Spleen (tissue), 7 donors: ENCODE measurements at regions not wholly inside any gene's neighbourhood (a gene's known extent, or its start where the extent isn't known, plus 50 kb on each side); places are given as distances from the start of the nearest gene placed in this dataset.

Source experiments
- POLR2A ChIP-seq, 3 donors: fragments of 450-650 bp; IDR thresholded peaks; one replicate each; pipeline ENCODE4 v1.5.1; 2017; ENCODE audit warnings: antibody characterized with exemption in 3 of 3, mild to moderate bottlenecking in 1 of 3
- POLR2AphosphoS5 ChIP-seq, 3 donors: sonication (generic); formaldehyde crosslinking; IDR thresholded peaks; one replicate each; pipeline ENCODE4 v1.5.1; 2017; ENCODE audit warnings: antibody characterized with exemption in 3 of 3
- TF ChIP-seq, protein P1 (sequence below), 11 experiments: fragments of 200-600 bp in 7 of 11; fragments of 450-650 bp in 4 of 11; sonication (generic) in 4 of 11; IDR thresholded peaks in 8 of 11; conservative IDR thresholded peaks in 3 of 11; 1 replicate in 7 of 11; 2 replicates in 4 of 11; pipeline versions ENCODE4 v1.4.0 to v1.8.0; 2016 to 2021; ENCODE audit warnings: antibody characterized with exemption in 11 of 11, inconsistent platforms in 4 of 11, mild to moderate bottlenecking in 1 of 11
- donor health status: DM: no; HTN: no; CAD: no; lungs with moderate emphysema.
- donor health status: DM: no; HTN: no; CAD: no.
- donor health status: DM: no; HTN: no; CAD: no.

DNA sequence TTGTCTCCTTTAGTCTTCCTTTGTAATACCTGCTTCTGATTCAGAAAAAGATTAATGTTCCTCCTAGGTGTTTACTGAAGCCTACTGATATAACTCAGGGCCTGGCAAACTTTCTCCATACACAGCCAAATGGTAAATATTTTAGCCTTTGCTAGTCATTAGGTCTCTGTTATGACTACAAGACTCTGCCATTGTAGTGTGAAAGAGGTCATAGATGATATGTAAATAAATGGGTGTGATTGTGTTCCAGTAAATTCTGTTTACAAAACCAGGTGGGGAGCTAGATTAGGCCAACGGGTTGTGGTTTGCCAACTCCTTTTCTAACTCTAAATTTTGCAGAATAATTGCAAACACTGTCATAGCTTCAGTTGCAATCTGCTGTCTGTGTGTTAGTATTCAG lies 568.1 kb upstream of the GNPDA2 start:
- TF ChIP-seq, protein P1, sequence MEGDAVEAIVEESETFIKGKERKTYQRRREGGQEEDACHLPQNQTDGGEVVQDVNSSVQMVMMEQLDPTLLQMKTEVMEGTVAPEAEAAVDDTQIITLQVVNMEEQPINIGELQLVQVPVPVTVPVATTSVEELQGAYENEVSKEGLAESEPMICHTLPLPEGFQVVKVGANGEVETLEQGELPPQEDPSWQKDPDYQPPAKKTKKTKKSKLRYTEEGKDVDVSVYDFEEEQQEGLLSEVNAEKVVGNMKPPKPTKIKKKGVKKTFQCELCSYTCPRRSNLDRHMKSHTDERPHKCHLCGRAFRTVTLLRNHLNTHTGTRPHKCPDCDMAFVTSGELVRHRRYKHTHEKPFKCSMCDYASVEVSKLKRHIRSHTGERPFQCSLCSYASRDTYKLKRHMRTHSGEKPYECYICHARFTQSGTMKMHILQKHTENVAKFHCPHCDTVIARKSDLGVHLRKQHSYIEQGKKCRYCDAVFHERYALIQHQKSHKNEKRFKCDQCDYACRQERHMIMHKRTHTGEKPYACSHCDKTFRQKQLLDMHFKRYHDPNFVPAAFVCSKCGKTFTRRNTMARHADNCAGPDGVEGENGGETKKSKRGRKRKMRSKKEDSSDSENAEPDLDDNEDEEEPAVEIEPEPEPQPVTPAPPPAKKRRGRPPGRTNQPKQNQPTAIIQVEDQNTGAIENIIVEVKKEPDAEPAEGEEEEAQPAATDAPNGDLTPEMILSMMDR (IDR thresholded peaks at IDR 0.05 in 8 of 11, conservative IDR thresholded peaks at IDR 0.05 in 3 of 11), result no peak
- TF ChIP-seq POLR2A (IDR thresholded peaks at IDR 0.05) (no peak), POLR2AphosphoS5 (IDR thresholded peaks at IDR 0.05) (no peak)
